Mesenchymal stem cell (in vitro differentiated cells and primary cell): ENCODE measurements at regions not wholly inside any gene's neighbourhood (a gene's known extent, or its start where the extent isn't known, plus 50 kb on each side); places are given as distances from the start of the nearest gene placed in this dataset.
"Not testable (repeated sequence)": the region's sequence is repeated elsewhere in the genome, so short reads cannot be mapped to it uniquely, and the experiment has no call there.

Source experiments
- DNase-seq: peaks from one replicate; pipeline ENCODE4 v3.0.0-alpha.2; 2013
- H2AFZ ChIP-seq: one replicate; pipeline ENCODE4 v1.6.1; 2013; ENCODE audit warnings: low read depth, mild to moderate bottlenecking, control low read depth, inconsistent platforms, low read length, moderate library complexity
- H2AK5ac ChIP-seq: 2 replicates; pipeline ENCODE4 v1.6.1; 2013; ENCODE audit warnings: low read length, moderate library complexity, mild to moderate bottlenecking, inconsistent platforms; ENCODE audit not compliant: severe bottlenecking
- H2BK120ac ChIP-seq: one replicate; pipeline ENCODE4 v1.6.1; 2013; ENCODE audit warnings: low read depth, mild to moderate bottlenecking, inconsistent platforms, low read length, moderate library complexity
- H2BK12ac ChIP-seq, 2 experiments: one replicate each; pipeline ENCODE4 v1.6.1; 2013; ENCODE audit warnings: inconsistent platforms in 2 of 2, low read length in 2 of 2, mild to moderate bottlenecking in 2 of 2, moderate library complexity in 2 of 2, control low read depth in 1 of 2
- H2BK15ac ChIP-seq: one replicate; pipeline ENCODE4 v1.6.1; 2013; ENCODE audit warnings: mild to moderate bottlenecking, low read depth, inconsistent platforms; ENCODE audit not compliant: poor library complexity, severe bottlenecking
- H2BK5ac ChIP-seq: 2 replicates; pipeline ENCODE4 v1.6.1; 2013; ENCODE audit warnings: low read depth, mild to moderate bottlenecking, low read length, control low read depth, inconsistent platforms; ENCODE audit not compliant: poor library complexity, severe bottlenecking
- H3K14ac ChIP-seq, 2 experiments: one replicate each; pipeline ENCODE4 v1.6.1; 2013; ENCODE audit warnings: inconsistent platforms in 2 of 2, low read length in 2 of 2, control low read depth in 1 of 2, mild to moderate bottlenecking in 1 of 2, moderate library complexity in 1 of 2
- H3K18ac ChIP-seq, 2 experiments: one replicate each; pipeline ENCODE4 v1.6.1; 2013; ENCODE audit warnings: inconsistent platforms in 2 of 2, low read length in 2 of 2, control low read depth in 1 of 2, low read depth in 1 of 2, mild to moderate bottlenecking in 1 of 2
- H3K23ac ChIP-seq, 2 experiments: one replicate each; pipeline ENCODE4 v1.6.1; 2013; ENCODE audit warnings: inconsistent platforms in 2 of 2, low read length in 2 of 2, mild to moderate bottlenecking in 2 of 2, moderate library complexity in 2 of 2, control low read depth in 1 of 2
- H3K27ac ChIP-seq: 2 replicates; pipeline ENCODE4 v1.5.1; 2013; ENCODE audit warnings: mild to moderate bottlenecking, moderate library complexity, low read length, control low read depth, inconsistent platforms; ENCODE audit not compliant: poor library complexity, severe bottlenecking
- H3K27me3 ChIP-seq, 2 experiments: 2 replicates each; pipeline versions ENCODE4 v1.6.1 to v1.7.0; 2013; ENCODE audit warnings: low read length in 2 of 2, mild to moderate bottlenecking in 2 of 2, moderate library complexity in 2 of 2, control low read depth in 1 of 2, inconsistent platforms in 1 of 2; ENCODE audit not compliant: control insufficient read depth in 1 of 2, insufficient read depth in 1 of 2
- H3K36me3 ChIP-seq, 2 experiments: 2 replicates each; pipeline versions ENCODE4 v1.6.1 to v1.7.0; 2013; ENCODE audit warnings: low read length in 2 of 2, control low read depth in 1 of 2, inconsistent platforms in 1 of 2, low read depth in 1 of 2, mild to moderate bottlenecking in 1 of 2; ENCODE audit not compliant: insufficient read depth in 2 of 2, control insufficient read depth in 1 of 2
- H3K4ac ChIP-seq, 2 experiments: one replicate each; pipeline ENCODE4 v1.6.1; 2013; ENCODE audit warnings: inconsistent platforms in 2 of 2, low read length in 2 of 2, mild to moderate bottlenecking in 2 of 2, moderate library complexity in 2 of 2, control low read depth in 1 of 2, low read depth in 1 of 2
- H3K4me1 ChIP-seq: 2 replicates; pipeline ENCODE4 v1.6.1; 2013; ENCODE audit warnings: low read depth, low read length, control low read depth; ENCODE audit not compliant: control insufficient read depth, insufficient read depth
- H3K4me2 ChIP-seq: 2 replicates; pipeline ENCODE4 v1.6.1; 2013; ENCODE audit warnings: low read length, mild to moderate bottlenecking, inconsistent platforms; ENCODE audit not compliant: poor library complexity, severe bottlenecking
- H3K4me3 ChIP-seq, 2 experiments: 2 replicates each; pipeline versions ENCODE4 v1.5.1 to v1.7.0; 2013; ENCODE audit warnings: low read length in 2 of 2, mild to moderate bottlenecking in 2 of 2, control low read depth in 1 of 2, low read depth in 1 of 2; ENCODE audit not compliant: insufficient read depth in 1 of 2
- H3K79me1 ChIP-seq: replicated peaks from 2 replicates; pipeline ENCODE4 v1.6.1; 2013; ENCODE audit warnings: mild to moderate bottlenecking, control low read depth, low read length, inconsistent platforms; ENCODE audit not compliant: poor library complexity, severe bottlenecking
- H3K9ac ChIP-seq: 2 replicates; pipeline ENCODE4 v1.7.0; 2013; ENCODE audit warnings: mild to moderate bottlenecking, low read length, moderate library complexity
- H3K9me3 ChIP-seq: 2 replicates; pipeline ENCODE4 v1.7.0; 2013; ENCODE audit warnings: mild to moderate bottlenecking, low read length; ENCODE audit not compliant: control insufficient read depth
- H4K8ac ChIP-seq: one replicate; pipeline ENCODE4 v1.6.1; 2013; ENCODE audit warnings: inconsistent platforms, mild to moderate bottlenecking, low read length, moderate library complexity
- H4K91ac ChIP-seq: one replicate; pipeline ENCODE4 v1.6.1; 2013; ENCODE audit warnings: mild to moderate bottlenecking, low read length, inconsistent platforms
- WGBS: methylation state at CpG from one replicate; pipeline ENCODE4 v1.1.7; 2013; ENCODE audit warnings: mixed read lengths; 5-methylcytosine and 5-hydroxymethylcytosine counted together

- not testable (repeated sequence) for H2AK5ac ChIP-seq, H3K9ac ChIP-seq, H4K91ac ChIP-seq, H4K8ac ChIP-seq, H3K4me3 ChIP-seq, H2BK12ac ChIP-seq, H3K4ac ChIP-seq, H2AFZ ChIP-seq, H3K9me3 ChIP-seq, H3K36me3 ChIP-seq, H3K27ac ChIP-seq, H3K23ac ChIP-seq, H3K4me2 ChIP-seq, H2BK15ac ChIP-seq, H3K27me3 ChIP-seq, DNase-seq, H3K14ac ChIP-seq, H3K18ac ChIP-seq, H2BK5ac ChIP-seq, H2BK120ac ChIP-seq
- WGBS = 93% methylated on average over 4 of the region's 5 CpGs
- Histone ChIP-seq H3K79me1 (peaks cover 12% of the 10 kb centered on the region), H3K4me1 (peaks cover 11% of the 10 kb centered on the region)
Observed at GRCh38 chr7:32760755-32761154, 130.8 kb downstream of the KBTBD2 start.

GRCh38 chr7:32759859-32760258 is 131.7 kb downstream of the KBTBD2 start:
- H3K27me3 ChIP-seq, H3K4me2 ChIP-seq, H2BK120ac ChIP-seq, H2AK5ac ChIP-seq, H3K36me3 ChIP-seq, H2BK5ac ChIP-seq, DNase-seq, H2BK15ac ChIP-seq, H3K27ac ChIP-seq, H4K91ac ChIP-seq, H3K4ac ChIP-seq, H2BK12ac ChIP-seq, H3K4me3 ChIP-seq, H3K18ac ChIP-seq, H3K23ac ChIP-seq, H2AFZ ChIP-seq, H4K8ac ChIP-seq, H3K14ac ChIP-seq, H3K9ac ChIP-seq, H3K9me3 ChIP-seq: not testable (repeated sequence)
- peaks cover 11% of the 10 kb centered on the region for H3K4me1 ChIP-seq
- 77% methylated on average over 3 of the region's 3 CpGs for WGBS
- peaks cover 12% of the 10 kb centered on the region for H3K79me1 ChIP-seq

DNA sequence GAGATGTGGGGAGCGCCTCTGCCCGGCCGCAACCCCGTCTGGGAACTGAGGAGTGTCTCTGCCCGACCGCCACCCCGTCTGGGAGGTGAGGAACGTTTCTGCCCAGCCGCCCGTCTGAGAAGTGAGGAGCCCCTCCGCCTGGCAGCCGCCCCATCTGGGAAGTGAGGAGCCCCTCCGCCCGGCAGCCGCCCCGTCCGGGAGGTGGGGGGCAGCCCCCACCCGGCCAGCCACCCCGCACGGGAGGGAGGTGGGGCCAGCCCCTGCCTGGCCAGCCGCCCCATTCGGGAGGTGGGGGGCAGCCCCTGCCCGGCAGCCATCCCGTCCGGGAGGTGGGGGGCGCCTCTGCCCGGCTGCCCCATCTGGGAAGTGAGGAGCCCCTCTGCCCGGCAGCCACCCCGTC is 137.7 kb downstream of the KBTBD2 start:
- not testable (repeated sequence) for H3K9me3 ChIP-seq, H2BK5ac ChIP-seq, H3K23ac ChIP-seq, H2AFZ ChIP-seq, H3K27ac ChIP-seq, H3K14ac ChIP-seq, H2BK15ac ChIP-seq, H3K18ac ChIP-seq, H2AK5ac ChIP-seq, H4K8ac ChIP-seq, H3K4ac ChIP-seq, H3K4me3 ChIP-seq, H2BK120ac ChIP-seq, DNase-seq, H3K36me3 ChIP-seq, H3K4me1 ChIP-seq, H2BK12ac ChIP-seq, H3K4me2 ChIP-seq, H3K27me3 ChIP-seq, H3K9ac ChIP-seq, H3K79me1 ChIP-seq, H4K91ac ChIP-seq
- WGBS = 93% methylated on average over 22 of the region's 29 CpGs

DNA sequence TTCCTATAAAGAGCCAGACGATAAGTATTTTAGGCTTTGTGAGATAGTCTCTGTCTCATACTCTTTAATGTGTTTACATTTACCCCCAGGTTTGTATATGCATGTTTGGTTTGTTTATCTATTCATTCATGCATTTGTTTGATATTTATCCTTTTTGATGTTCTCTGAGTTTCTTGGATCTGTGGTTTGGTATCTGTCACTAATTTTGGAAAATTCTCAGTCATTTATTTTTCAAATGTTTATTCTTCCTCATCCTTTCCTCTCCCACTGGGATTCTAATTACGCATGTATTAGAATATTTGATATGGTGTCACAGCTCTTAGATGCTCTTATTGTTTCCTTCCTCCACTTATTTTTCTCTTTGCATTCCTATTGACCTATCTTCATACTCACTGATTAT is 143.2 kb downstream of the KBTBD2 start:
- not testable (repeated sequence) for H2BK5ac ChIP-seq, H3K23ac ChIP-seq, H3K9me3 ChIP-seq, H3K36me3 ChIP-seq, H2AK5ac ChIP-seq, H3K4me2 ChIP-seq, H3K18ac ChIP-seq, H4K91ac ChIP-seq, DNase-seq, H2AFZ ChIP-seq, H3K27me3 ChIP-seq, H3K14ac ChIP-seq, H4K8ac ChIP-seq, H3K9ac ChIP-seq, H3K27ac ChIP-seq, H2BK120ac ChIP-seq, H3K4me1 ChIP-seq, H3K4me3 ChIP-seq, H3K4ac ChIP-seq, H2BK15ac ChIP-seq, H2BK12ac ChIP-seq, H3K79me1 ChIP-seq
- WGBS = no CpG with 5 or more reads among the region's 2 CpGs
